KMS-11 (cell line): ENCODE measurements at regions not wholly inside any gene's neighbourhood (a gene's known extent, or its start where the extent isn't known, plus 50 kb on each side); places are given as distances from the start of the nearest gene placed in this dataset.

Experiments
- H2AFZ ChIP-seq: fragments of 200-600 bp; sonication (generic); 2 replicates; pipeline ENCODE4 v1.6.1; 2016; ENCODE audit warnings: antibody characterized with exemption, mixed run types, low read depth
- H3K27ac ChIP-seq: fragments of 200-600 bp; sonication (generic); 2 replicates; pipeline ENCODE4 v1.6.1; 2016; ENCODE audit warnings: mild to moderate bottlenecking, mixed run types
- H3K27me3 ChIP-seq: fragments of 200-600 bp; sonication (generic); 2 replicates; pipeline ENCODE4 v1.6.1; 2017; ENCODE audit warnings: mild to moderate bottlenecking, low read depth, mixed run types, moderate library complexity; ENCODE audit not compliant: insufficient read depth
- H3K36me3 ChIP-seq: fragments of 200-600 bp; sonication (generic); 2 replicates; pipeline ENCODE4 v1.6.1; 2017; ENCODE audit warnings: mild to moderate bottlenecking, mixed run types; ENCODE audit not compliant: insufficient read depth
- H3K4me1 ChIP-seq: fragments of 200-600 bp; sonication (generic); 2 replicates; pipeline ENCODE4 v1.6.1; 2016; ENCODE audit warnings: mild to moderate bottlenecking, low read depth, mixed run types; ENCODE audit not compliant: poor library complexity, severe bottlenecking
- H3K4me2 ChIP-seq: fragments of 200-600 bp; sonication (generic); 2 replicates; pipeline ENCODE4 v1.7.0; 2016; ENCODE audit warnings: mild to moderate bottlenecking, mixed run types
- H3K4me3 ChIP-seq: fragments of 200-600 bp; sonication (generic); IDR thresholded peaks from 2 replicates; pipeline ENCODE4 v1.6.1; 2017; ENCODE audit warnings: low read depth, low read length, mixed read lengths; ENCODE audit not compliant: insufficient read depth
- H3K79me2 ChIP-seq: fragments of 200-600 bp; sonication (generic); 2 replicates; pipeline ENCODE4 v1.6.1; 2016; ENCODE audit warnings: low read depth, mixed run types; ENCODE audit not compliant: insufficient read depth
- H3K9ac ChIP-seq: fragments of 200-600 bp; sonication (generic); 2 replicates; pipeline ENCODE4 v1.6.1; 2016; ENCODE audit warnings: mild to moderate bottlenecking, mixed run types
- H4K20me1 ChIP-seq: fragments of 200-600 bp; sonication (generic); 2 replicates; pipeline ENCODE4 v1.6.1; 2016; ENCODE audit warnings: mild to moderate bottlenecking, mixed run types; ENCODE audit not compliant: insufficient read depth
- CTCF ChIP-seq: fragments of 200-600 bp; sonication (generic); conservative IDR thresholded peaks from 2 replicates; pipeline ENCODE4 v1.6.1; 2017; ENCODE audit warnings: low read depth, mild to moderate bottlenecking, antibody characterized with exemption, low read length, moderate library complexity, mixed read lengths

- Histone ChIP-seq H3K9ac (no peak overlapping the region), H3K27ac (no peak overlapping the region), H3K4me1 (no peaks in the 10 kb centered on the region), H3K4me3 (no peak overlapping the region), H2AFZ (no peak overlapping the region), H3K27me3 (no peaks in the 10 kb centered on the region), H3K4me2 (no peak overlapping the region), H4K20me1 (no peaks in the 10 kb centered on the region), H3K79me2 (no peaks in the 10 kb centered on the region), H3K36me3 (no peaks in the 10 kb centered on the region)
- TF ChIP-seq CTCF, result no peak
Observed at GRCh38 chr2:234787114-234787513, 164.7 kb upstream of the SH3BP4 start.

- Histone ChIP-seq H3K79me2 (no peaks in the 10 kb centered on the region), H2AFZ (no peak overlapping the region), H3K4me1 (no peaks in the 10 kb centered on the region)
Observed at GRCh38 chr2:234773764-234774409, 177.9 kb upstream of the SH3BP4 start.

GRCh38 chr2:234773129-234773528, 178.7 kb upstream of the SH3BP4 start:
- H3K27me3 ChIP-seq, result no peaks in the 10 kb centered on the region
- H4K20me1 ChIP-seq, result no peaks in the 10 kb centered on the region
- H2AFZ ChIP-seq, result no peak overlapping the region
- no peak overlapping the region for H3K4me2 ChIP-seq
- no peaks in the 10 kb centered on the region for H3K79me2 ChIP-seq
- no peaks in the 10 kb centered on the region for H3K4me1 ChIP-seq
- H3K27ac ChIP-seq, result no peak overlapping the region
- no peak for TF ChIP-seq CTCF
- H3K4me3 ChIP-seq, result no peak overlapping the region
- no peaks in the 10 kb centered on the region for H3K36me3 ChIP-seq
- no peak overlapping the region for H3K9ac ChIP-seq

More at GRCh38 chr2:234773764-234774409, 177.9 kb upstream of the SH3BP4 start:
- H3K4me2 ChIP-seq, result no peak overlapping the region
- H3K27ac ChIP-seq, result no peak overlapping the region
- no peaks in the 10 kb centered on the region for H4K20me1 ChIP-seq
- no peak overlapping the region for H3K4me3 ChIP-seq
- H3K27me3 ChIP-seq, result no peaks in the 10 kb centered on the region
- no peak overlapping the region for H3K9ac ChIP-seq
- no peaks in the 10 kb centered on the region for H3K36me3 ChIP-seq
- TF ChIP-seq CTCF, result no peak

GRCh38 chr2:234772733-234773060, 179.1 kb upstream of the SH3BP4 start:
- Histone ChIP-seq H3K27ac (no peak overlapping the region), H3K27me3 (no peaks in the 10 kb centered on the region), H3K4me2 (no peak overlapping the region), H2AFZ (no peak overlapping the region), H3K4me3 (no peak overlapping the region), H3K4me1 (no peaks in the 10 kb centered on the region), H3K79me2 (no peaks in the 10 kb centered on the region), H4K20me1 (no peaks in the 10 kb centered on the region), H3K36me3 (no peaks in the 10 kb centered on the region), H3K9ac (no peak overlapping the region)
- TF ChIP-seq CTCF, result no peak
